Kidney glomerular epithelial cell (primary cell): ENCODE measurements at regions not wholly inside any gene's neighbourhood (a gene's known extent, or its start where the extent isn't known, plus 50 kb on each side); places are given as distances from the start of the nearest gene placed in this dataset.
"Not testable (repeated sequence)": the region's sequence is repeated elsewhere in the genome, so short reads cannot be mapped to it uniquely, and the experiment has no call there.

Experiments
- DNase-seq: peaks from one replicate; lab custom pipeline; 2025; lab: John Stamatoyannopoulos, UW

- DNase-seq: no peak
Measured at GRCh38 chr11:28820296-28820989, 712.3 kb downstream of the METTL15 start.

DNA sequence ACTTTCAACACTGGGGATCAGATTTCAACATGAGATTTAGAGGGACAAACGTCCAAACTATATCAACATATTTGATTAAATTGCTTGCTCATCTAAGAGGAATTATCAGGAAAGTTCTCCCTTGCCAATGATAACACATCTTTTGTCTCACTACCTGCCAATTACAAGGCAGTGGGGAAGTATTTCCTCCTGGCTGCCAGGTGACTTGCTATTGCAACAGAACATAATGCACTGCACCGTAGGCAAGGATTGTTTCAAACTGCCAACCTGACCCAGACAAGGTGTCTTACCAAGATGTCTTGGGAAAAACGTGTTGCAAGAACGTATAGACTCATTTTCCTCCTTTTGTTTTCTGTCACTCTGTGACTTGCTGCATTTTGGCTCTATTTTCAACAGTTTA is 711.6 kb downstream of the METTL15 start:
- no peak for DNase-seq

- DNase-seq: no peak
Measured at GRCh38 chr11:28815110-28815509, 706.9 kb downstream of the METTL15 start.

- DNase-seq: no peak
Measured at GRCh38 chr11:28808771-28809170, 700.6 kb downstream of the METTL15 start.

- no peak for DNase-seq
Measured at GRCh38 chr11:28799316-28799715, 691.1 kb downstream of the METTL15 start.

GRCh38 chr11:28798286-28798685 is 690.1 kb downstream of the METTL15 start:
- DNase-seq: no peak

- no peak for DNase-seq
Measured at GRCh38 chr11:28797536-28797935, 689.3 kb downstream of the METTL15 start.

DNA sequence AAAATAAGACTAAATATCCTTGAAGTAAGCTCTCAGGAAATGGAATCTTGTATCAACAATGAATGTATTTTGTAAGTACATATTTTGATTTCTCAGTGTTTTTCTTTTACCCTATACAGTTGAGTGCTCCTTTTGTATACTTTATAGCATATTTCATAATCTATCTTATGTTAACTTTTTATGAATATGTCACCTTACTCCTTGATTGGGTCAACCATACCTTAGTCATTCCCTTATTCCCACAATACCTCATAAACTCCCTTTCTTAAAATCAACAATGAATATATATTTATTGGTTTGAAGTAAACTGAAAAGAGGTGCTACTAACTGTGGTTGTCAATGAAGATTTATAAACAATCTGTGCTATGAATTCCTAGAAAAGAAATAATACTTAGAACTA is 686.2 kb downstream of the METTL15 start:
- no peak for DNase-seq

GRCh38 chr11:28793282-28793738 is 685.1 kb downstream of the METTL15 start:
- DNase-seq: no peak

GRCh38 chr11:28792856-28793255 is 684.7 kb downstream of the METTL15 start:
- no peak for DNase-seq

DNA sequence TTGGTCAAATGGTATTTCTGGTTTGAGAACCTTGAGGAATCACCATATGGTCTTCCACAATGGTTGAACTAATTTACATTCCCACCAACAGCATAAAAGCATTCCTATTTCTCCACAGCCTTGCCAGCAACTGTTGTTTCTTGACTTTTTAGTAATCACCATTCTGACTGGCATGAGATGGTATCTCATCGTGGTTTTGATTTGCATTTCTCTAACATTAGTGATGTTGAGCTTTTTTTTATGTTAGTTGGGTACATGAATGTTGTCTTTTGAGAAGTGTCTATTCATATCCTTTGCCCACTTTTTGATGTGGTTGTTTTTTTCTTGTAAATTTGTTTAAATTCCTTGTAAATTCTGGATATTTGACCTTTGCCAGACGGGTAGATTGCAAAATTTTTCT is 679.7 kb downstream of the METTL15 start:
- DNase-seq: not testable (repeated sequence)

- no peak for DNase-seq
Measured at GRCh38 chr11:28777126-28777525, 668.9 kb downstream of the METTL15 start.

- DNase-seq: no peak
Measured at GRCh38 chr11:28773606-28774005, 665.4 kb downstream of the METTL15 start.

DNA sequence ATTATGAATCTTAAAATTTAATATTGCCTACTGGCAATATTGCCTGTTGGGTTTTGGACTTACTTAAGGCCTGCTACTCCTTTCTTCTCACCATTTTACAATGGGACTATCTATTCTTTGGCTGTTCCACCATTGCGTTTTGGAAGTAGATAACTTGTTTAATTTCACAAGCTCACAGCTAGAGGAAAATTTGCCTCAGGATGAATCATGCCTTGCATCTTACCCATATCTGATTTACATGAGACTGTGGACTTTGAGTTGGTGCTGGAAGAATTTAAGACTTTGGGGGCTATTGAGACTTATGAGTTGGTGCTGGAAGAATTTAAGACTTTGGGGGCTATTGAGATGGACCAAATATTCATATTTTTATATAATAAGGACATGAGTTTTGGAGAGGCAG is 662.6 kb downstream of the METTL15 start:
- DNase-seq: no peak

DNA sequence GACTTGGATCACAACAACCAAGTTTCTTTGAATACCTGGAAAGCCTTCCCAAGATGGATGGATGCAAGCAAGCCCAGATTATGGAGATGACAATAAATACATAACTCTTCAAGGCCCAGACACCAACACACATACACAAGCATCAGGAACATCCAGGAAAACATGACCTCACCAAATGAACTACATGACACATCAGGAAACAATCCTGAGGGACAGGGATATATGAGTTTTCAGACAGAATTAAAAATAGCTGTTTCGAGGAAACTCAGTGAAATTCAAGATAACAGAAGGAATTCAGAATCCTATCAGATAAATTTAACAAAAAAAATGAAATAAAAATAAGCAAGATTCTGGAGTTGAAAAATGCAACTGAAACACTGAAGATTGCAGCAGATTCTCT is 659.4 kb downstream of the METTL15 start:
- peak; percentile 58 for DNase-seq

DNA sequence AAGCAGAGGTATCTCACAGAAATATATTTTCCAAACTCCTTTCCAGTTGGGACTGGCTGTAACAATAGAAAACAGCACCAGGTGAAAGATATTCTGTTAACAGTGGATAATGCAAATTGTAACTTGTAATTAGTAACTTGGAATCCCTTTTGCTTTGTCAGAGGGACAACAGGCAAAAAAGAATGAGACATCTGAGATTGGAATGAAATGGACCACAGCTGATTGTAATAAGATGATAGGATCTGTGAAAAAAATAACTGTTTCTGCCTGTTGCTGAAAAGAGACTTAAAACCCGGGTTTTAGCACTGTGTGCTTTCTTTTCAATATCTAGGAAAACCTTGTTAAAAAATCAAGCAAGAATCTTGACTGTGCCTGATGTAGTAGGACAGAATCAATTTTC is 655.7 kb downstream of the METTL15 start:
- no peak for DNase-seq

DNA sequence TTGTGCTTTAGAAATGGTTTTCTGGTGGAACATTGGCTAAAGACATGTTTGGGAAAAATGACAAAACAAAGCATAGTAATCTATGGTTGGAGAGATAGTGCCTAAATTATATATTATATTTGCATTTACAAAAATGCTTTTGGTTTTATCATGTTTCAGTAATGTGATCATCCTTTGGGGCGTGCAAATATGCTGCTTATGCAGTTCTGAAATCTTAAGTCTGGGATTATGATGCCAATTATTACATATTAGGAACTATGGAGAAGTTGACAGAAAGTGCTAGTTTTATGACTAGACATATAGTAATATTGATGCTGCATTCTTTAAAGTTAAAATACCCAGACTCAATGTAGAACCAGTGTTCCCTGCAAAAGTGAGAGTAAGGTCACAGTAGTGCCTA is 655.0 kb downstream of the METTL15 start:
- no peak for DNase-seq

DNA sequence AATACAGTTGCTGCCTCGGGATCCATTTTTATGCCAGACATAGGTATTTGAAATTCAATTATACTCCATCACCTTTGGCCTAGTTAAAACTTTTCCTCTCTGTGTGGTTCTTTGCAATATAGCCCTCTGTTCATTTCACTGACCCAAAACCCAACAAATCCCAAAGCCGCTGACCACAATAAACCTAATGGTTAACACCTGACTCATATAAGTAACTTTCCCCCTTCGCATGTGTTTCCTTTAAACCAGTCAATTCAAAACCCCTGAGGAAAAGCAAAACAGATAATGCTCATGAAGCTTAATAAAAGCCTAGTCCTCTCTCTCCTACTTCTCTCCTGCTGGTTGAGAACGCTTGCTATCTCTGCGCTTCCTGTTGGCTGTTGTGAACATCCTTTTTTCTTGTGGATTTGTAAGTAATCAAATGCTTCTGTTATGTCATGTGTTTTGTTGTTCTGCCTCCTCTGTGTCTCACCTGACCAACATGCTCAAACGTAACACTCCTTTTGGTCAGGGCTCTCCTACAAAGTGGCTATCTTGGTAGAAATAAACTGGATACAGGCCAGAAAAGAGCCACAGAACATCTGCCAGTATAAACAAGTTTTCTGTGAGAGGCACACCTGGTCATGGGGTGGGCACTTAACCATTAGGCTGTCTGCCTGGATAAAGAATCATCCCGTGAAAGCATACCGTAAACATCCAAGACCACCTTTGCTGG is 652.6 kb downstream of the METTL15 start:
- DNase-seq: peak; percentile 94

DNA sequence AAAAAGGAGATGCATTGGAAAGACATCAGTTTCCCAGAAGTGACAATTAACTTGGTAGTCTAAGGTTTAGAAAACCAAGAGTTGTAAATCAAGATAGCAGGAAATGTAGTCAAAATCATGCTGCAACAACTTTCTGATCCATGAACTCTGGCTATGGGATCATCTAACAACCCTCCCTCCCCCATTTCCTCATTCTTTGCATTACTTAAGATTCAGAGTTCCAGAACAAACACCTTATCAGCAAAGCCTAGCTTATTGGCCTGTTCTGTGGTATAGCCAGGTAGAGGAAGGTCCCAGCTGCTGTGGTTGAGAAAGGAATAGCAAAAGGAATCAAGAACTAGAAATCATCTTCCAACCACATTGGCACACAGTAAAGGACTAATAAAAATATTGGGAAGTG is 651.1 kb downstream of the METTL15 start:
- DNase-seq: peak; percentile 85

DNA sequence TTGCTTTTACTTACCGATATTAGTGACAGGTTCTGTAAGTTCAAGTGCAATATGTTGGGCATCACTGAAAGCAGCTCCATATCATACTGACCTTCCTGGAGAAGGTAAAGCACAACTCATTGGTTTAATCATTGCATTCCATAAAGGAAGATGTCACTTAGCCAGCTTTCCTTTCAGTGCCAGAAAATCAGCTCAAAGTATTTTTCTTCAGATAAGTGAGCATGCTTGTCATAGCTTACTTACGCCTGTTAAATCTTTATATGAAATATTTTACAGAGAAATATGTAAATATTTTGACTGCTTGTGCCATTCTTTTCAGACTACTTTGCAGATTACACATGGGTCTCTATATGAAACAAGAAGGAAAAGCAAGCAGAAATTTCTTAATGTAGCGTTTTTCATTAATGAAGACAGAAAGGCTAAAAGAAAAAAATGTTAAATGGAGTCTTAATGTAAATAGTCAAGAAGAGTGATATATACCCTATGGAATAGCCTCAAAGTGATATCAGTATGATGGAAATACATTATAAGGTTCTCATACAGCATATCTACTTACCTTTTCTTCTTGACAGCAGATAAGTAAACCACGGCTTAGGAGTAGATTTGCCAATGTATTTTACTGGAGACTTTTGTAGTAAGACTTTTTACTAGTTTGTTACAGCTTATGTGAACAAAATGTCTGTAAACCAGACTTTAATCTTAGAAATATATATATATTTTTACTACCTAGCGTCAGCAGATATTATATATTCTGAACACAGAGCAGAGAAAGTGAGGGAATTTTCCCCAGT is 649.7 kb downstream of the METTL15 start:
- peak; percentile 63 for DNase-seq

- peak; percentile 94 for DNase-seq
Measured at GRCh38 chr11:28756977-28757376, 648.8 kb downstream of the METTL15 start.

DNA sequence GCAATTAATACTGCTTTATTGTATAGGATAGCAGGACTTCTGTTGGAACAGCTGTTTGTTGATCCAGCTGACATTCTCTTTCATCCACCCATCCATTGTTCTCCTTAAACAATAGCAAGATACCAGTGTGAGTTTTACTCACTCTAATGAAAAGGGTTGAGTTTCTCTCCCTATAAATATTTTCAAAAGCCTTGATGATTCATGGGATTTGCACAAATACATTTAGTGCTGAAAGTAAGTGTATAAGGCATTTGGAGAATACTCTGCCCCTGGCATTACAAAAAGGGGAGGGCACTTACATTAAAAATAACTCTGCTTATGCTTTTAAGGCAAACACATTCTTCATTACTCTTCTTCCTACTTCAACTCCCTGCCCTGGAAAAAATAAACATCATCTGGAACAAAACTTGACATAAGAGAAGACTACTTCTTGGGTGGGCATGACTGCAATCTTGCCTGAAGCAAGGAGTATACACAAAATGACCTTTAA is 634.9 kb downstream of the METTL15 start:
- no peak for DNase-seq
